ENCODE measurements at regions not wholly inside any gene's neighbourhood (a gene's known extent, or its start where the extent isn't known, plus 50 kb on each side); places are given as distances from the start of the nearest gene placed in this dataset.

- 95 to 96% methylated on average over 62 of the region's 62 CpGs for WGBS, 2 donors
- Histone ChIP-seq H3K36me3 (no peaks in the 10 kb centered on the region), H3K27me3 (no peaks in the 10 kb centered on the region), H3K4me1 (peaks cover 0 to 7% (median 0%) of the 10 kb centered on the region in 4 donors), H3K27ac (no peak overlapping the region), H3K4me3 (no peak overlapping the region), H3K9me3 (peaks cover 0 to 3% (median 0%) of the 10 kb centered on the region in 4 donors)
- TF ChIP-seq EP300 (IDR thresholded peaks at IDR 0.05) = no peak
- TF ChIP-seq POLR2A (IDR thresholded peaks at IDR 0.05) = no peak
- no peak for TF ChIP-seq POLR2AphosphoS5 (IDR thresholded peaks at IDR 0.05)
- TF ChIP-seq CTCF (IDR thresholded peaks at IDR 0.05) = no peak
- DNase-seq = no peak
- intact Hi-C loops (cut with DNase I) = no loop called here
Observed at GRCh38 chr14:84399296-84399910, 1130.5 kb upstream of the FLRT2 start.

DNA sequence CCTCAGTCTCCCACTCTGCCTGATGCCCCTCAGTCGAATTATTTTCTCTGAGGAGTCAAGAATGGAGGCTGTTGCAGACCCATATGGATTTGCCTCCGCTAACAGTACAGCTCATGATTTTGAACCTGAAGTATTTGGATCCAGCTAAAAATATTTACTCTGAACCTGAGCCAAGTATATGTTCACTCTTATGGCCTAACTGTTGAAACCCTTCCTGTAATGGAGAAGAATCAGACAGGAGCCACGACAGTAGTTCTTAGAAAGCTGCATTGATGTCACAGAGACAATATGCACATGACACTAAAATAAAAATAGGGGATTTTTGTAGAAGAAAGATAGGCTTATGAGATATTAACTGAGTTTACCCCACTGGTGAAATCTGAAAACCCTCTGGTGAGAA, 1128.3 kb upstream of the FLRT2 start:
- H3K36me3 ChIP-seq = no peaks in the 10 kb centered on the region
- intact Hi-C loops (cut with DNase I) = no loop called here
- WGBS, 2 donors = 60 to 77% methylated on average over 3 of the region's 3 CpGs
- no peaks in the 10 kb centered on the region for H3K27me3 ChIP-seq
- H3K4me1 ChIP-seq = peaks cover 0 to 7% (median 0%) of the 10 kb centered on the region in 4 donors
- TF ChIP-seq POLR2A (IDR thresholded peaks at IDR 0.05) (no peak), CTCF (IDR thresholded peaks at IDR 0.05) (no peak), POLR2AphosphoS5 (IDR thresholded peaks at IDR 0.05) (no peak), EP300 (IDR thresholded peaks at IDR 0.05) (no peak)
- no peak overlapping the region for H3K4me3 ChIP-seq
- H3K27ac ChIP-seq = no peak overlapping the region
- no peak for DNase-seq
- peaks cover 0 to 3% (median 0%) of the 10 kb centered on the region in 4 donors for H3K9me3 ChIP-seq

GRCh38 chr14:84403585-84403984, 1126.4 kb upstream of the FLRT2 start:
- H3K27ac ChIP-seq = no peak overlapping the region
- peaks cover 0 to 3% (median 0%) of the 10 kb centered on the region in 4 donors for H3K9me3 ChIP-seq
- TF ChIP-seq POLR2AphosphoS5 (IDR thresholded peaks at IDR 0.05) (no peak), CTCF (IDR thresholded peaks at IDR 0.05) (no peak), EP300 (IDR thresholded peaks at IDR 0.05) (no peak), POLR2A (IDR thresholded peaks at IDR 0.05) (no peak)
- no peaks in the 10 kb centered on the region for H3K27me3 ChIP-seq
- WGBS, 2 donors = 20 to 73% methylated on average over 2 of the region's 2 CpGs
- intact Hi-C loops (cut with DNase I) = no loop called here
- no peak for DNase-seq
- peaks cover 0 to 7% (median 0%) of the 10 kb centered on the region in 4 donors for H3K4me1 ChIP-seq
- H3K36me3 ChIP-seq = no peaks in the 10 kb centered on the region
- no peak overlapping the region for H3K4me3 ChIP-seq

- Histone ChIP-seq H3K4me3 (no peak overlapping the region), H3K4me1 (peaks cover 0 to 7% (median 0%) of the 10 kb centered on the region in 4 donors), H3K9me3 (peaks cover 0 to 3% (median 0%) of the 10 kb centered on the region in 4 donors), H3K27me3 (no peaks in the 10 kb centered on the region), H3K36me3 (no peaks in the 10 kb centered on the region), H3K27ac (no peak overlapping the region)
- no peak for DNase-seq
- WGBS, 2 donors = 92 to 96% methylated on average over 3 of the region's 3 CpGs
- intact Hi-C loops (cut with DNase I) = no loop called here
- no peak for TF ChIP-seq POLR2A (IDR thresholded peaks at IDR 0.05)
- no peak for TF ChIP-seq POLR2AphosphoS5 (IDR thresholded peaks at IDR 0.05)
- TF ChIP-seq EP300 (IDR thresholded peaks at IDR 0.05) = no peak
- TF ChIP-seq CTCF (IDR thresholded peaks at IDR 0.05) = no peak
Observed at GRCh38 chr14:84404246-84404645, 1125.7 kb upstream of the FLRT2 start.

- H3K4me3 ChIP-seq = no peak overlapping the region
- DNase-seq = no peak
- no peaks in the 10 kb centered on the region for H3K36me3 ChIP-seq
- no peaks in the 10 kb centered on the region for H3K27me3 ChIP-seq
- intact Hi-C loops (cut with DNase I) = no loop called here
- H3K27ac ChIP-seq = no peak overlapping the region
- H3K4me1 ChIP-seq = no peaks in the 10 kb centered on the region
- WGBS, 2 donors = 58 to 81% methylated on average over 3 of the region's 3 CpGs
- H3K9me3 ChIP-seq = peaks cover 0 to 6% (median 0%) of the 10 kb centered on the region in 4 donors
- TF ChIP-seq POLR2AphosphoS5 (IDR thresholded peaks at IDR 0.05) (no peak), POLR2A (IDR thresholded peaks at IDR 0.05) (no peak), CTCF (IDR thresholded peaks at IDR 0.05) (no peak), EP300 (IDR thresholded peaks at IDR 0.05) (no peak)
Observed at GRCh38 chr14:84409435-84409834, 1120.5 kb upstream of the FLRT2 start.

Data from sigmoid colon (tissue), 6 donors.